Endothelial cell of umbilical vein (primary cell): ENCODE measurements at regions not wholly inside any gene's neighbourhood (a gene's known extent, or its start where the extent isn't known, plus 50 kb on each side); places are given as distances from the start of the nearest gene placed in this dataset.

Source experiments
- EZH2 ChIP-seq: IDR thresholded peaks from 2 replicates; pipeline ENCODE4 v1.6.1; 2012; ENCODE audit warnings: borderline replicate concordance, low read depth, mild to moderate bottlenecking, moderate library complexity, low read length, inconsistent platforms; ENCODE audit not compliant: severe bottlenecking
- FOS ChIP-seq: IDR thresholded peaks from 2 replicates; pipeline ENCODE4 v1.6.1; 2011; ENCODE audit warnings: mild to moderate bottlenecking, low read length, moderate library complexity, borderline replicate concordance; ENCODE audit not compliant: insufficient read depth
- POLR2A ChIP-seq: IDR thresholded peaks from 2 replicates; pipeline ENCODE4 v1.6.1; 2012; ENCODE audit warnings: low read depth, mild to moderate bottlenecking, control low read depth, low read length
- POLR2AphosphoS5 ChIP-seq: IDR thresholded peaks from 2 replicates; pipeline ENCODE4 v1.6.1; 2012; ENCODE audit warnings: low read depth, mild to moderate bottlenecking, control low read depth, low read length, moderate library complexity; ENCODE audit not compliant: insufficient read depth
- TF ChIP-seq, protein P1 (sequence below), 2 donors: IDR thresholded peaks; 1 replicate in 1 of 2; 2 replicates in 1 of 2; pipeline ENCODE4 v1.5.1; 2011; ENCODE audit warnings: low read length in 2 of 2, mild to moderate bottlenecking in 2 of 2, moderate library complexity in 2 of 2, control low read depth in 1 of 2, inconsistent platforms in 1 of 2, low read depth in 1 of 2; ENCODE audit not compliant: insufficient read depth in 1 of 2; ENCODE audit errors: extremely low read depth in 1 of 2
- TF ChIP-seq, protein P2 (sequence below): IDR thresholded peaks from 2 replicates; pipeline ENCODE4 v1.6.1; 2011; ENCODE audit not compliant: insufficient read depth, insufficient read length

DNA sequence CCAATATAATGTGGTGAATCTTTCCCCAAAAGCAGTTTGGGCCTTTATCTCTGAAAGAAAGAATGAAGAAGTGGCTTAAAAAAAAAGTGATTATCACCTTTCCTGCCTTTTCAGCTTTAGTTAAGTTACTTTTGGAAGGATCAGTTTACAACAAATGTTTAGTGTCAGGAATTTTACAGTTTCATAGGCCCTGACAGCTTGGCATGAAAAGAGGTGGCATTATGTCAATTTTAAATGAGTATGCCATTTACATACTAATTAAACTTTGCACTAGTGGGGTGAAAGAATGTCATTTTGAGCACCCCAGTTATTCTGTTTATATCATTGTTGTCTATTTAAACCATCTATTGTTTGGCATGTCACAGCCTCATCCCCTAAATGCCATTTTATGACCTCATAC is 763.5 kb upstream of the FANCL start:
- TF ChIP-seq, protein P1, sequence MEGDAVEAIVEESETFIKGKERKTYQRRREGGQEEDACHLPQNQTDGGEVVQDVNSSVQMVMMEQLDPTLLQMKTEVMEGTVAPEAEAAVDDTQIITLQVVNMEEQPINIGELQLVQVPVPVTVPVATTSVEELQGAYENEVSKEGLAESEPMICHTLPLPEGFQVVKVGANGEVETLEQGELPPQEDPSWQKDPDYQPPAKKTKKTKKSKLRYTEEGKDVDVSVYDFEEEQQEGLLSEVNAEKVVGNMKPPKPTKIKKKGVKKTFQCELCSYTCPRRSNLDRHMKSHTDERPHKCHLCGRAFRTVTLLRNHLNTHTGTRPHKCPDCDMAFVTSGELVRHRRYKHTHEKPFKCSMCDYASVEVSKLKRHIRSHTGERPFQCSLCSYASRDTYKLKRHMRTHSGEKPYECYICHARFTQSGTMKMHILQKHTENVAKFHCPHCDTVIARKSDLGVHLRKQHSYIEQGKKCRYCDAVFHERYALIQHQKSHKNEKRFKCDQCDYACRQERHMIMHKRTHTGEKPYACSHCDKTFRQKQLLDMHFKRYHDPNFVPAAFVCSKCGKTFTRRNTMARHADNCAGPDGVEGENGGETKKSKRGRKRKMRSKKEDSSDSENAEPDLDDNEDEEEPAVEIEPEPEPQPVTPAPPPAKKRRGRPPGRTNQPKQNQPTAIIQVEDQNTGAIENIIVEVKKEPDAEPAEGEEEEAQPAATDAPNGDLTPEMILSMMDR (IDR thresholded peaks at IDR 0.05; ENCODE audit: extremely low read depth in 1 of 2, insufficient read depth in 1 of 2, low read depth in 1 of 2, low read length in 2 of 2): no peak
- TF ChIP-seq POLR2AphosphoS5: no peak
- no peak for TF ChIP-seq EZH2
- TF ChIP-seq POLR2A: no peak
- TF ChIP-seq, protein P2, sequence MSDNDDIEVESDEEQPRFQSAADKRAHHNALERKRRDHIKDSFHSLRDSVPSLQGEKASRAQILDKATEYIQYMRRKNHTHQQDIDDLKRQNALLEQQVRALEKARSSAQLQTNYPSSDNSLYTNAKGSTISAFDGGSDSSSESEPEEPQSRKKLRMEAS: no peak
- TF ChIP-seq FOS: no peak
